Lung (tissue), 11 donors: ENCODE measurements at regions not wholly inside any gene's neighbourhood (a gene's known extent, or its start where the extent isn't known, plus 50 kb on each side); places are given as distances from the start of the nearest gene placed in this dataset.

Experiments
- ATAC-seq: fragments of 200-7000 bp; cut with Tn5 transposase; one replicate; pipeline ENCODE4 v1.9.1; 2020; ENCODE audit warnings: moderate number of reproducible peaks; ENCODE audit not compliant: insufficient read depth, low FRiP score
- DNase-seq, 3 donors: peaks; one replicate each; pipeline ENCODE4 v3.0.0-alpha.2; 2013 to 2017
- H3K27ac ChIP-seq, 2 donors: one replicate each; pipeline ENCODE4 v1.5.1; 2013; ENCODE audit warnings: mild to moderate bottlenecking in 2 of 2, moderate library complexity in 2 of 2, control low read depth in 1 of 2, inconsistent platforms in 1 of 2, low read depth in 1 of 2, low read length in 1 of 2
- H3K27me3 ChIP-seq, 3 donors: one replicate each; pipeline ENCODE4 v1.5.1; 2013; ENCODE audit warnings: low read length in 2 of 3; ENCODE audit not compliant: control insufficient read depth in 3 of 3, insufficient read depth in 3 of 3
- H3K36me3 ChIP-seq, 4 donors: one replicate each; pipeline ENCODE4 v1.5.1; 2013; ENCODE audit warnings: low read length in 4 of 4, mild to moderate bottlenecking in 1 of 4, moderate library complexity in 1 of 4; ENCODE audit not compliant: control insufficient read depth in 4 of 4, insufficient read depth in 4 of 4
- H3K4me1 ChIP-seq, 5 donors: one replicate each; pipeline ENCODE4 v1.5.1; 2013; ENCODE audit warnings: low read length in 5 of 5, mild to moderate bottlenecking in 2 of 5, moderate library complexity in 1 of 5; ENCODE audit not compliant: control insufficient read depth in 5 of 5, insufficient read depth in 5 of 5
- H3K4me3 ChIP-seq: one replicate; pipeline ENCODE4 v1.5.1; 2013; ENCODE audit warnings: mild to moderate bottlenecking, control low read depth, moderate library complexity
- H3K9ac ChIP-seq, 2 donors: one replicate each; pipeline ENCODE4 v1.5.1; 2013; ENCODE audit warnings: low read length in 2 of 2, control low read depth in 1 of 2; ENCODE audit not compliant: insufficient read depth in 1 of 2
- H3K9me3 ChIP-seq, 4 donors: one replicate each; pipeline ENCODE4 v1.5.1; 2013; ENCODE audit warnings: low read length in 3 of 4, mild to moderate bottlenecking in 1 of 4, moderate library complexity in 1 of 4; ENCODE audit not compliant: control insufficient read depth in 4 of 4, insufficient read depth in 3 of 4
- WGBS, 2 donors: extraction: QIAGEN DNeasy Blood & Tissue Kit; methylation state at CpG; one replicate each; pipeline ENCODE4 v1.1.7; 2013; 5-methylcytosine and 5-hydroxymethylcytosine counted together
- TF ChIP-seq, protein P1 (sequence below): IDR thresholded peaks from 2 replicates; pipeline ENCODE4 v1.5.1; 2012; ENCODE audit warnings: mild to moderate bottlenecking; ENCODE audit errors: control extremely low read depth, extremely low read depth
- donor health status: control.
- donor health status: control.
- donor health status: Bipolar disorder and iron deficiency.
- donor health status: healthy.
- donor health status: DM: yes; HTN: yes; CAD: no.

DNA sequence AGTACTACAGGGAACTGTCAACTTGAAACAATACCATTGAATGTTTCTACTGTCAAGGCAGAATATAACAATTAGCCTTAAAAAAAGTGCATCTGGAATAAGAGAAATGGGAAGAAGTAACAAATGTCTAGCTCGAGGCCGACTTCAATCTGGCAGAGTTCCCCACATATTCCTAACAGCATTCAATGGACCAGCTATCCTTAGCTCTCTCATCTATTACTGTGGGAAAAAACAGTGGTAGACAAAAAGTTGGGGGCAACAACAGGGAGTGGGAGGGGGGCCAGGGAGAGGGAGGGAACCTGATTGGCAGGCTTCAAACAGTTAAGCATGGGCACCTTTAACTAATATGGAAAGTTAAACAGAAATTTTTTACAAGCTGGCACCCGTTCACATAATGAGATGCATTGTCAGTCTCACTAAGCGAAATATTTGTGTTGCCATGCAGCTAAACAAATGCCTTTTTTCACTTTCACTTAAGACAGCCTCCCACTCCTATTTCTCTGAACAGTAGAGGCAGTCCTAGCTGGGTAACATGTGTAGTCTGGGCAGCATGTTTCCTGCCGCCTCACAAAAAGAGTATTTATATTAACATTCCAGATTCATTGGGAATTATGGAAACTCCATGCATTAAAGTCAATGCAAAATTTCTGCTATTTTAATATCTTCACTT is 62.2 kb upstream of the SOX6 start:
- DNase-seq, result peak; percentile 13 to 73 (median 69)

DNA sequence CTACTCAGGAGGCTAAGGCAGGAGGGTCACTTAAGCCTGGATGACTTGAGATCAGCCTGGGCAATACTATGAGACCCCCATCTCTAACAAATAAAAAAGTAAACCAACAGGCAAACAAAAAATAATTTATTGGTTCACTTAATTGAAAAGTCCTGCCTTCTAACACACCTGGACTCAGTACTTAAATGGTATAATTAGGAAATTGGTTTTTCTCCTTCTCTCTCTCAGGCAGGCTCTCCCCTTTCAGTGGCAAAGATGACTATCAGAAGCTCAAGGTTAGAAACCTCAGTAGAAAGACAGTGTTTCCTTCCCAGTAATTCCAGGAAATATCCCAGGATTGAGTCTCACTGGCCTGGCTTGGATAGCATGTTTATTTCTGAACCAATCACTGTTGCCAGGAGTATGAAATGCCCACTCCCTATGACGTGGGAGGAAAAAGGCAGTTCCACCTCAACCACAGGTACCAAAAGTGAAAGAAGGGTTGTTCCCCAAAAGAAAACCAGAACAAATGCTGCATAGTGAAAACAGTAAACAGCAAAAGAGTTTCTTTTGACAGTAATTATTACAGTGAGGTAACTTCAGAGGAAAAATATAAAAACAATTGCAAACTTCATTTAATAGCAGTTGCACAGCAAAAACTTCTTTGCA is 56.3 kb upstream of the SOX6 start:
- Histone ChIP-seq H3K9me3 (no peaks in the 10 kb centered on the region), H3K27me3 (no peaks in the 10 kb centered on the region), H3K4me3 (no peak overlapping the region), H3K9ac (no peak overlapping the region), H3K36me3 (no peaks in the 10 kb centered on the region), H3K4me1 (peaks cover 0 to 9% (median 0%) of the 10 kb centered on the region in 5 donors), H3K27ac (no peak overlapping the region)
- ATAC-seq, result no peak
- 45 to 58% methylated on average over 1 of the region's 1 CpG for WGBS, 2 donors
- TF ChIP-seq, protein P1, sequence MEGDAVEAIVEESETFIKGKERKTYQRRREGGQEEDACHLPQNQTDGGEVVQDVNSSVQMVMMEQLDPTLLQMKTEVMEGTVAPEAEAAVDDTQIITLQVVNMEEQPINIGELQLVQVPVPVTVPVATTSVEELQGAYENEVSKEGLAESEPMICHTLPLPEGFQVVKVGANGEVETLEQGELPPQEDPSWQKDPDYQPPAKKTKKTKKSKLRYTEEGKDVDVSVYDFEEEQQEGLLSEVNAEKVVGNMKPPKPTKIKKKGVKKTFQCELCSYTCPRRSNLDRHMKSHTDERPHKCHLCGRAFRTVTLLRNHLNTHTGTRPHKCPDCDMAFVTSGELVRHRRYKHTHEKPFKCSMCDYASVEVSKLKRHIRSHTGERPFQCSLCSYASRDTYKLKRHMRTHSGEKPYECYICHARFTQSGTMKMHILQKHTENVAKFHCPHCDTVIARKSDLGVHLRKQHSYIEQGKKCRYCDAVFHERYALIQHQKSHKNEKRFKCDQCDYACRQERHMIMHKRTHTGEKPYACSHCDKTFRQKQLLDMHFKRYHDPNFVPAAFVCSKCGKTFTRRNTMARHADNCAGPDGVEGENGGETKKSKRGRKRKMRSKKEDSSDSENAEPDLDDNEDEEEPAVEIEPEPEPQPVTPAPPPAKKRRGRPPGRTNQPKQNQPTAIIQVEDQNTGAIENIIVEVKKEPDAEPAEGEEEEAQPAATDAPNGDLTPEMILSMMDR, result no peak
- no peak for DNase-seq

More for the DNA sequence above, 62.2 kb upstream of the SOX6 start:
- WGBS, 2 donors, result 64 to 81% methylated on average over 5 of the region's 5 CpGs
- TF ChIP-seq, protein P1, result no peak
- no peaks in the 10 kb centered on the region for H3K27me3 ChIP-seq
- H3K36me3 ChIP-seq, result no peaks in the 10 kb centered on the region
- H3K9me3 ChIP-seq, result no peaks in the 10 kb centered on the region
- no peak overlapping the region for H3K4me3 ChIP-seq
- no peak for ATAC-seq
- H3K4me1 ChIP-seq, result peaks cover 0 to 11% (median 0%) of the 10 kb centered on the region in 5 donors
- no peak overlapping the region for H3K9ac ChIP-seq
- H3K27ac ChIP-seq, result no peak overlapping the region

DNA sequence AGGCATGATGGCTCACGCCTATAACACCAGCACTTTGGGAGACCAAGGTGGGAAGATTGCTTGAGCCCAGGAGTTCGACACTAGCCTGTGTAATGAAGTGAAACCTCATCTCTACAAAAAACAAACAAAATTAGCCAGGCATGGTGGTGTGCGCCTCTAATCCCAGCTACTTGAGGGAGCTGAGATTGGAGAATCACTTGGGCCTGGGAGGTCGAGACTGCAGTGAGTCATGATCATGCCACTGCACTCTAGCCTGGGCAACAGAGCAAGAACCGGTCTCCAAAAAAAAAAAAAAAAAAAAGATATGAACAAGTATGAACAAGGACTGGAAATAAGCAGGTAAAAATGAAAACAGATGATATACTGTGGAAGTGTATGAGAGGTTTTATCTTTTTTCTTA is 54.1 kb upstream of the SOX6 start:
- Histone ChIP-seq H3K4me1 (peaks cover 0 to 6% (median 0%) of the 10 kb centered on the region in 5 donors), H3K27me3 (no peaks in the 10 kb centered on the region), H3K9ac (no peak overlapping the region), H3K9me3 (no peaks in the 10 kb centered on the region), H3K4me3 (no peak overlapping the region), H3K36me3 (no peaks in the 10 kb centered on the region), H3K27ac (no peak overlapping the region)
- DNase-seq (no peak), ATAC-seq (no peak)
- TF ChIP-seq, protein P1, result no peak
- 87 to 95% methylated on average over 5 of the region's 5 CpGs for WGBS, 2 donors
